Endothelial cell of umbilical vein (primary cell): ENCODE measurements at regions not wholly inside any gene's neighbourhood (a gene's known extent, or its start where the extent isn't known, plus 50 kb on each side); places are given as distances from the start of the nearest gene placed in this dataset.

Experiments used
- BruUV-seq: library from RNA; stranded (reverse); fragments of 400-500 nt; replicated peaks from 2 replicates; lab custom pipeline; 2021; lab: Mats Ljungman, UMichigan
- CTCF ChIA-PET: fragments of 300-600, 350-600 bp; sonication (Branson Sonifier 250); formaldehyde crosslinking; loops from one replicate; lab custom pipeline; 2021; ENCODE audit warnings: antibody characterized with exemption, inconsistent platforms; lab: Charles Lee
- POLR2A ChIA-PET: fragments of 300-600, 350-600 bp; sonication (Branson Sonifier 250); formaldehyde crosslinking; loops from one replicate; lab custom pipeline; 2021; ENCODE audit warnings: antibody characterized with exemption, inconsistent platforms; lab: Charles Lee
- DNase-seq: peaks from one replicate; pipeline ENCODE4 v3.0.0-alpha.2; 2011; ENCODE audit warnings: low read depth, low spot score
- FAIRE-seq: peaks from 2 replicates; lab custom pipeline; 2011; peaks lifted over from hg19 to GRCh38; lab: Jason Lieb, UNC
- H2AFZ ChIP-seq: 2 replicates; pipeline ENCODE4 v1.6.0; 2012; ENCODE audit warnings: low read depth, low read length, control low read depth, inconsistent platforms
- H3K27ac ChIP-seq: 2 replicates; pipeline ENCODE4 v1.5.1; 2011; ENCODE audit warnings: low read depth, mild to moderate bottlenecking, control low read depth, low read length, moderate library complexity; ENCODE audit not compliant: insufficient read depth
- H3K27me3 ChIP-seq, 2 experiments: 2 replicates each; pipeline versions ENCODE4 v1.6.0 to v1.6.1; 2011; ENCODE audit warnings: low read length in 2 of 2, mixed read lengths in 1 of 2; ENCODE audit not compliant: control insufficient read depth in 2 of 2, insufficient read depth in 2 of 2
- H3K36me3 ChIP-seq, 2 experiments: 2 replicates in 1 of 2; 3 replicates in 1 of 2; pipeline ENCODE4 v1.5.1; 2011; ENCODE audit warnings: low read length in 2 of 2, mild to moderate bottlenecking in 1 of 2, moderate library complexity in 1 of 2; ENCODE audit not compliant: control insufficient read depth in 2 of 2, insufficient read depth in 2 of 2; ENCODE audit errors: extremely low read depth in 1 of 2
- H3K4me1 ChIP-seq: 3 replicates; pipeline ENCODE4 v1.5.1; 2011; ENCODE audit warnings: mild to moderate bottlenecking, low read length; ENCODE audit not compliant: control insufficient read depth, insufficient read depth; ENCODE audit errors: extremely low read depth
- H3K4me2 ChIP-seq: 2 replicates; pipeline ENCODE4 v1.6.1; 2011; ENCODE audit warnings: low read length, control low read depth, mixed read lengths; ENCODE audit not compliant: insufficient read depth
- H3K4me3 ChIP-seq, 3 experiments: fragments of 200-600 bp in 1 of 3; sonication (generic), shearing (Covaris generic) in 1 of 3; replicated peaks in 1 of 3; 2 replicates each; pipeline ENCODE4 v1.5.1; 2011 to 2016; ENCODE audit warnings: control low read depth in 3 of 3, low read length in 3 of 3, mild to moderate bottlenecking in 2 of 3, inconsistent platforms in 1 of 3, low read depth in 1 of 3, moderate library complexity in 1 of 3; ENCODE audit not compliant: insufficient read depth in 1 of 3
- H3K79me2 ChIP-seq: 2 replicates; pipeline ENCODE4 v1.6.0; 2012; ENCODE audit warnings: low read length, inconsistent platforms; ENCODE audit not compliant: control insufficient read depth, insufficient read depth
- H3K9ac ChIP-seq: replicated peaks from 2 replicates; pipeline ENCODE3; 2011; ENCODE audit warnings: low read length, control low read depth; ENCODE audit not compliant: insufficient read depth; ENCODE audit errors: extremely low read depth
- H3K9me1 ChIP-seq: replicated peaks from 3 replicates; pipeline ENCODE4 v1.6.0; 2011; ENCODE audit warnings: mild to moderate bottlenecking, low read length; ENCODE audit not compliant: control insufficient read depth, insufficient read depth; ENCODE audit errors: extremely low read depth
- H3K9me3 ChIP-seq: replicated peaks from 2 replicates; pipeline ENCODE4 v1.5.1; 2012; ENCODE audit warnings: low read length, inconsistent platforms; ENCODE audit not compliant: control insufficient read depth, insufficient read depth
- H4K20me1 ChIP-seq: replicated peaks from 2 replicates; pipeline ENCODE3; 2011; ENCODE audit warnings: mild to moderate bottlenecking, low read length; ENCODE audit not compliant: control insufficient read depth, insufficient read depth; ENCODE audit errors: extremely low read depth
- EZH2 ChIP-seq: IDR thresholded peaks from 2 replicates; pipeline ENCODE4 v1.6.1; 2012; ENCODE audit warnings: borderline replicate concordance, low read depth, mild to moderate bottlenecking, moderate library complexity, low read length, inconsistent platforms; ENCODE audit not compliant: severe bottlenecking
- FOS ChIP-seq: IDR thresholded peaks from 2 replicates; pipeline ENCODE4 v1.6.1; 2011; ENCODE audit warnings: mild to moderate bottlenecking, low read length, moderate library complexity, borderline replicate concordance; ENCODE audit not compliant: insufficient read depth
- GATA2 ChIP-seq: IDR thresholded peaks from 2 replicates; pipeline ENCODE4 v1.7.0; 2011; ENCODE audit warnings: low read depth, mild to moderate bottlenecking, moderate library complexity, mixed read lengths, low read length; ENCODE audit not compliant: insufficient read length, insufficient read depth
- JUN ChIP-seq: IDR thresholded peaks from 2 replicates; pipeline ENCODE4 v1.6.1; 2011; ENCODE audit warnings: borderline replicate concordance, low read depth; ENCODE audit not compliant: insufficient read length, insufficient read depth
- MYC ChIP-seq: IDR thresholded peaks from one replicate; pipeline ENCODE4 v1.6.1; 2011; ENCODE audit warnings: mild to moderate bottlenecking, low read depth, low read length
- POLR2A ChIP-seq: IDR thresholded peaks from 2 replicates; pipeline ENCODE4 v1.6.1; 2012; ENCODE audit warnings: low read depth, mild to moderate bottlenecking, control low read depth, low read length
- POLR2AphosphoS5 ChIP-seq: IDR thresholded peaks from 2 replicates; pipeline ENCODE4 v1.6.1; 2012; ENCODE audit warnings: low read depth, mild to moderate bottlenecking, control low read depth, low read length, moderate library complexity; ENCODE audit not compliant: insufficient read depth
- dilution Hi-C: fragments of 300-500 bp; cut with MboI; formaldehyde crosslinking; loops from one replicate; pipeline ENCODE4 v1.15.0; 2019; ENCODE audit warnings: low sequenced_read_pairs; ENCODE audit not compliant: extremely low pct_ligation_motif_present
- intact Hi-C: fragments of 100-400 bp; cut with micrococcal nuclease; formaldehyde crosslinking; loops from one replicate; pipeline ENCODE4 v1.10.0; 2022
- TF ChIP-seq, protein P1 (sequence below): IDR thresholded peaks from 2 replicates; pipeline ENCODE4 v1.6.1; 2011; ENCODE audit not compliant: insufficient read depth, insufficient read length
- TF ChIP-seq, protein P2 (sequence below), 2 donors: IDR thresholded peaks; 1 replicate in 1 of 2; 2 replicates in 1 of 2; pipeline ENCODE4 v1.5.1; 2011; ENCODE audit warnings: low read length in 2 of 2, mild to moderate bottlenecking in 2 of 2, moderate library complexity in 2 of 2, control low read depth in 1 of 2, inconsistent platforms in 1 of 2, low read depth in 1 of 2; ENCODE audit not compliant: insufficient read depth in 1 of 2; ENCODE audit errors: extremely low read depth in 1 of 2

DNA sequence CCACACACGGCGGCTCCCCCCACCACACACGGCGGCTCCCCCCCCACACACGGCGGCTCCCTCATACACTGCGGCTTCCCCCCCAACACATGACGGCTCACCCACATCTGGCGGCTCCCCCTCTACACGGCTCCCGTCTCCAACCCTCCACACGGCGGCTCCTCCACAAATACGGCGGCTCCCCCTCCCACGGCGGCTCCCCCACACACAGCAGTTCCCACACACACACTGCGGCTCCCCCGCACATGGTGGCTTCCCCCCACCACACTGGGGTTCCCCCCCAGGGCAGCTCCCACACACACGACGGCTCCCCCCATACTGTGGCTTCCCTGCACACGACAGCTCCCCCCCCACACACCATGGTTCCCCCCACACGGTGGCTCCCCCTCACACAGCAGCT is 98.0 kb downstream of the TTLL2 start:
- TF ChIP-seq JUN: no peak
- TF ChIP-seq POLR2AphosphoS5: no peak
- TF ChIP-seq EZH2: no peak
- no peak for TF ChIP-seq GATA2
- no peak for TF ChIP-seq POLR2A
- TF ChIP-seq FOS: no peak
- TF ChIP-seq, protein P1, sequence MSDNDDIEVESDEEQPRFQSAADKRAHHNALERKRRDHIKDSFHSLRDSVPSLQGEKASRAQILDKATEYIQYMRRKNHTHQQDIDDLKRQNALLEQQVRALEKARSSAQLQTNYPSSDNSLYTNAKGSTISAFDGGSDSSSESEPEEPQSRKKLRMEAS: no peak
- TF ChIP-seq, protein P2, sequence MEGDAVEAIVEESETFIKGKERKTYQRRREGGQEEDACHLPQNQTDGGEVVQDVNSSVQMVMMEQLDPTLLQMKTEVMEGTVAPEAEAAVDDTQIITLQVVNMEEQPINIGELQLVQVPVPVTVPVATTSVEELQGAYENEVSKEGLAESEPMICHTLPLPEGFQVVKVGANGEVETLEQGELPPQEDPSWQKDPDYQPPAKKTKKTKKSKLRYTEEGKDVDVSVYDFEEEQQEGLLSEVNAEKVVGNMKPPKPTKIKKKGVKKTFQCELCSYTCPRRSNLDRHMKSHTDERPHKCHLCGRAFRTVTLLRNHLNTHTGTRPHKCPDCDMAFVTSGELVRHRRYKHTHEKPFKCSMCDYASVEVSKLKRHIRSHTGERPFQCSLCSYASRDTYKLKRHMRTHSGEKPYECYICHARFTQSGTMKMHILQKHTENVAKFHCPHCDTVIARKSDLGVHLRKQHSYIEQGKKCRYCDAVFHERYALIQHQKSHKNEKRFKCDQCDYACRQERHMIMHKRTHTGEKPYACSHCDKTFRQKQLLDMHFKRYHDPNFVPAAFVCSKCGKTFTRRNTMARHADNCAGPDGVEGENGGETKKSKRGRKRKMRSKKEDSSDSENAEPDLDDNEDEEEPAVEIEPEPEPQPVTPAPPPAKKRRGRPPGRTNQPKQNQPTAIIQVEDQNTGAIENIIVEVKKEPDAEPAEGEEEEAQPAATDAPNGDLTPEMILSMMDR (IDR thresholded peaks at IDR 0.05; ENCODE audit: extremely low read depth in 1 of 2, insufficient read depth in 1 of 2, low read depth in 1 of 2, low read length in 2 of 2): no peak
- no peak for TF ChIP-seq MYC
- Histone ChIP-seq H3K27me3 (no peaks in the 10 kb centered on the region), H4K20me1 (no peaks in the 10 kb centered on the region), H3K36me3 (no peaks in the 10 kb centered on the region), H3K9me3 (no peaks in the 10 kb centered on the region), H3K4me1 (no peaks in the 10 kb centered on the region), H3K79me2 (no peaks in the 10 kb centered on the region), H3K9ac (no peak overlapping the region), H3K4me3 (no peak overlapping the region), H3K27ac (no peak overlapping the region), H3K9me1 (no peaks in the 10 kb centered on the region), H3K4me2 (no peak overlapping the region), H2AFZ (no peak overlapping the region)
- POLR2A ChIA-PET: no interaction called here
- BruUV-seq: no TSS peak
- intact Hi-C loops (no loop called here), dilution Hi-C loops (no loop called here)
- CTCF ChIA-PET: no interaction called here
- DNase-seq (no peak), FAIRE-seq (no peak)
